A673 (cell line): ENCODE measurements at regions not wholly inside any gene's neighbourhood (a gene's known extent, or its start where the extent isn't known, plus 50 kb on each side); places are given as distances from the start of the nearest gene placed in this dataset.

Experiments used
- BruUV-seq: library from RNA; stranded (reverse); fragments of 400-500 nt; replicated peaks from 2 replicates; lab custom pipeline; 2021; lab: Mats Ljungman, UMichigan
- CTCF ChIA-PET: fragments of 300-600 bp; sonication (Branson Sonifier 250); formaldehyde crosslinking; loops from one replicate; lab custom pipeline; 2022; ENCODE audit warnings: antibody characterized with exemption; lab: Charles Lee
- POLR2A ChIA-PET: fragments of 300-600 bp; sonication (Branson Sonifier 250); formaldehyde crosslinking; loops from one replicate; lab custom pipeline; 2022; ENCODE audit warnings: antibody characterized with exemption; ENCODE audit not compliant: low non-redundant PET; lab: Charles Lee
- DNase-seq: peaks from one replicate; pipeline ENCODE4 v3.0.0-alpha.2; 2015; ENCODE audit warnings: low spot score
- H3K27ac ChIP-seq: fragments of 200-600 bp; sonication (generic); 2 replicates; pipeline ENCODE4 v1.5.1; 2016; ENCODE audit warnings: mixed run types, low read depth, mild to moderate bottlenecking, mixed read lengths, antibody characterized with exemption, low read length; ENCODE audit not compliant: poor library complexity, severe bottlenecking
- H3K27me3 ChIP-seq: fragments of 200-600 bp; sonication (generic); replicated peaks from 2 replicates; pipeline ENCODE4 v1.6.1; 2017; ENCODE audit warnings: mixed run types, low read depth, mild to moderate bottlenecking, mixed read lengths, antibody characterized with exemption, low read length; ENCODE audit not compliant: insufficient read depth, poor library complexity
- H3K36me3 ChIP-seq: fragments of 200-600 bp; sonication (generic); 2 replicates; pipeline ENCODE4 v1.6.1; 2016; ENCODE audit warnings: mixed run types, mild to moderate bottlenecking, mixed read lengths, antibody characterized with exemption, low read length; ENCODE audit not compliant: insufficient read depth, poor library complexity, severe bottlenecking
- H3K4me1 ChIP-seq: fragments of 200-600 bp; sonication (generic); 2 replicates; pipeline ENCODE4 v1.6.1; 2017; ENCODE audit warnings: mixed run types, mild to moderate bottlenecking, mixed read lengths, antibody characterized with exemption, low read length; ENCODE audit not compliant: insufficient read depth, poor library complexity, severe bottlenecking
- H3K4me3 ChIP-seq: fragments of 200-600 bp; sonication (generic); 2 replicates; pipeline ENCODE4 v1.5.1; 2016; ENCODE audit warnings: low read depth, mixed run types, mild to moderate bottlenecking, mixed read lengths, low read length; ENCODE audit not compliant: poor library complexity, severe bottlenecking
- H3K9me3 ChIP-seq: fragments of 200-600 bp; sonication (generic); 2 replicates; pipeline ENCODE4 v1.6.1; 2016; ENCODE audit warnings: mixed run types, low read depth, mild to moderate bottlenecking, mixed read lengths, antibody characterized with exemption, low read length; ENCODE audit not compliant: poor library complexity, severe bottlenecking
- CTCF ChIP-seq: fragments of 300-800, 200-600 bp; sonication (generic); conservative IDR thresholded peaks from 2 replicates; pipeline ENCODE4 v1.5.1; 2017; ENCODE audit warnings: low read depth, mild to moderate bottlenecking, antibody characterized with exemption, low read length, moderate library complexity, mixed read lengths
- EZH2 ChIP-seq: fragments of 200-600 bp; sonication (generic); IDR thresholded peaks from 2 replicates; pipeline ENCODE4 v1.6.1; 2017; ENCODE audit warnings: borderline replicate concordance, low read depth, mild to moderate bottlenecking, mixed read lengths, antibody characterized with exemption, low read length; ENCODE audit not compliant: poor library complexity, severe bottlenecking
- intact Hi-C: fragments of 100-400 bp; cut with micrococcal nuclease; formaldehyde crosslinking; loops from one replicate; pipeline ENCODE4 v1.10.0; 2022; ENCODE audit not compliant: unreplicated experiment

- POLR2A ChIA-PET, result no interaction called here
- H3K27me3 ChIP-seq, result no peaks in the 10 kb centered on the region
- no peaks in the 10 kb centered on the region for H3K4me1 ChIP-seq
- H3K9me3 ChIP-seq, result no peaks in the 10 kb centered on the region
- no peak overlapping the region for H3K27ac ChIP-seq
- no peak for DNase-seq
- intact Hi-C loops, result no loop called here
- no peak overlapping the region for H3K4me3 ChIP-seq
- no TSS peak for BruUV-seq
- CTCF ChIA-PET, result no interaction called here
- no peak for TF ChIP-seq CTCF
- TF ChIP-seq EZH2, result no peak
- H3K36me3 ChIP-seq, result no peaks in the 10 kb centered on the region
Observed at GRCh38 chr10:9160275-9160674, 1105.8 kb downstream of the GATA3 start.

GRCh38 chr10:9163699-9164098 is 1109.2 kb downstream of the GATA3 start:
- H3K9me3 ChIP-seq, result no peaks in the 10 kb centered on the region
- DNase-seq, result no peak
- intact Hi-C loops, result no loop called here
- no TSS peak for BruUV-seq
- TF ChIP-seq EZH2 (no peak), CTCF (no peak)
- no peaks in the 10 kb centered on the region for H3K36me3 ChIP-seq
- ChIA-PET POLR2A (no interaction called here), CTCF (no interaction called here)
- no peaks in the 10 kb centered on the region for H3K4me1 ChIP-seq
- no peaks in the 10 kb centered on the region for H3K27me3 ChIP-seq
- H3K27ac ChIP-seq, result no peak overlapping the region
- no peak overlapping the region for H3K4me3 ChIP-seq

GRCh38 chr10:9166770-9167169 is 1112.3 kb downstream of the GATA3 start:
- POLR2A ChIA-PET, result no interaction called here
- no peak for TF ChIP-seq EZH2
- no peak for TF ChIP-seq CTCF
- intact Hi-C loops, result no loop called here

More at GRCh38 chr10:9166770-9167169, 1112.3 kb downstream of the GATA3 start:
- H3K9me3 ChIP-seq, result no peaks in the 10 kb centered on the region
- DNase-seq, result no peak
- CTCF ChIA-PET, result interaction anchor here (0.5 kb wide), 1 partner anchor 65 kb away, joined by 3 read pairs; no protein-coding TSS in a partner anchor
- no peak overlapping the region for H3K27ac ChIP-seq
- H3K4me1 ChIP-seq, result no peaks in the 10 kb centered on the region
- no TSS peak for BruUV-seq
- H3K36me3 ChIP-seq, result no peaks in the 10 kb centered on the region
- H3K4me3 ChIP-seq, result no peak overlapping the region
- H3K27me3 ChIP-seq, result no peaks in the 10 kb centered on the region
